ENCODE measurements at regions not wholly inside any gene's neighbourhood (a gene's known extent, or its start where the extent isn't known, plus 50 kb on each side); places are given as distances from the start of the nearest gene placed in this dataset.
A peak's percentile ranks its signal among the peaks of the same experiment; 100 is the strongest.

DNA sequence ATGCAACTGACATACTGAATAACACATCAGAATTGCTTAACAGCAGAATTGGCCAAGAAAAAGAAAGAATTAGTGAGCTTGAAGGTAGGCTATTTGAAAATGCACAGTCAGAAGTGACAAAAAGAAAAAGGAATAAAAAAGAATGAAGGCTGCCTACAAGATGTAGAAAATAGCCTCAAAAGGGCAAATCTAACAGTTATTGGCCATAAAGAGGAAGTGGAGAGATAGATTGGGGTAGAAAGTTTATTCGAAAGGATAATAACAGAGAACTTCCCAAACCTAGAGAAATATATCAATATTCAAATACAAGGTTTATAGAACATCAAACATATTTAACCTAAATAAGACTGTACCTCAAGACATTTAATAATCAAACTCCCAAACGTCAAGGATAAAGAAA lies 67.5 kb downstream of the ATP6V1G3 start:
- DNase-seq: no peak

GRCh38 chr1:198472119-198472518 lies 68.4 kb downstream of the ATP6V1G3 start:
- no peak for DNase-seq

DNA sequence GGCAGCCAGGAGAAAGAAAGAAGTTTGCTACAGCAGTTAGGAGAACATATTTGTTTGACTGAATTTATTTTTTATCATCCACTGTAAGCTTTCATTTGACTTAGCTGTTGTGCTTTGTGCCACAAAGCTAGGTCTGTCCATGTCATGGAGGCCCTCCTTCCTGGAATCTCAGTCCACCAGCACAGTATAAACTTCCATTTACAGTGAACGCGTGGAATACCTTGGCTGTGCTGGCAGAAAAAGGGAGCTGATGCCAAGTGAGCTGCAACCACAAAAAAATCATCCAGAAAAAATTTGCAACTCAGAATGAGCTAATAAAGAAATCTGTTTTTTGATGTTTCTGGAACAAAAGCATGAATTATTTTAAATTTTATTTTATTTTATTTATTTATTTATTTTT lies 72.6 kb downstream of the ATP6V1G3 start:
- DNase-seq: no peak

DNA sequence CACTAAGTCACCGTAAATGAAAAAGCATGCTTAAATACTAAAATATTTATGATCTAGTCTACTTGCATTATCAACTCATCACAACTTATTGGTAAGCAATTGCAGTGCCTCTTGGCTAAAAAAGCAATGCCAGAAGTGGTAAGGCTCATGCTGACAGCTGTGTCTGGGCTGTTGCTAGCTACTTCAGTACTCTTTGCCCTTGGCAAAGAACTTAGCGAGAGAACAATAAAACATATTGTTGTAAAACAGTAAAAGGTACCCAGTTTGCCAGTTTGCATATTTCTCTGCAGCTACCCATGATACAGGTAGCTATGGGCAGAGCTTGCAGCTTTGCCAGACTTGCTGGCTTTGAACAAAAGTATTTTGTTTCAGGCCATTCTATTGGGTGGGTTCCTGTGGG lies 73.1 kb downstream of the ATP6V1G3 start:
- peak in 1 of 2 experiments; percentile 39 for DNase-seq

DNA sequence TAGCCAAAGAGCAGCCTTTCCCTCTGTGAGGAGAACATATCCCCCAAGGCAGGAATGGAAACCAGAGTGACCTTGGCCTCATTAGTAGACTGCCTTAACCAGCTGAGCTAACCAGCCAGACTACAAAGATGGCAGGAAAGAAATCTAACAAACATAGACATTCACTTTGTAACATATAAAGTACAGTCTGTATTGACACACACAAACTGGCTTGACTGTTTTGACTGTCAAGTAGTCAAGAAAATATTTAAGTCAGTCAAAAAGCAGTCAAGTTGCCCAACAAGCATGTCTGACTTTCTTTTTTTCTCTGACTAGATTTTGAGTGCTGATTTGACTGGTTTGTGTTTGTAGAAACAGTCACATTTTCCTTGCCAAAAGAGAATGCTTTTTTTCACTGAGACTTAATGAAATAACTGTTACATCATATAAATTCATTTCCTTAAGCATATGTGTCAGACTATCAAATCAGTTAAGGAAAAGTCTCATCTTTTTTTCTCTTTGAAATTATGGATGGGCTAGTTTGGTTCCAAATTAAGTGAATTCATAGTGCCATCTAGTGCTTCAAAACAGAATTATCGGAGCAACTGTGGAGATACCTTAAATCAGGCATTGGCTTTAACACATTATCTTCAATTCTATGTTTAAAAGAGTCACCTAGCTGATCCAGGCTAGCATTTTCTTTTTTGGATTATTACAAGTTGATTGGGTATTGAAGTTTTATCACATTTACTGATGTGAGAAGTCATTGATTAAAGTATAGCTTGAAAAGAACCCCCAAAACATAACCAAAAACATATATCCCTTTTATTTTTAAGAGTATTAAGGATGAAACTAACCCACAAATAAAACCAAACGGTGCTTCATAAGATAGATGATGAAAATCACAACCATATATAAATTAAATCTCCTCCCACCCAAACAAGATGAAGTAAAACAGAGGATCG lies 75.0 kb downstream of the ATP6V1G3 start:
- peak; percentile 58 to 79 for DNase-seq

DNA sequence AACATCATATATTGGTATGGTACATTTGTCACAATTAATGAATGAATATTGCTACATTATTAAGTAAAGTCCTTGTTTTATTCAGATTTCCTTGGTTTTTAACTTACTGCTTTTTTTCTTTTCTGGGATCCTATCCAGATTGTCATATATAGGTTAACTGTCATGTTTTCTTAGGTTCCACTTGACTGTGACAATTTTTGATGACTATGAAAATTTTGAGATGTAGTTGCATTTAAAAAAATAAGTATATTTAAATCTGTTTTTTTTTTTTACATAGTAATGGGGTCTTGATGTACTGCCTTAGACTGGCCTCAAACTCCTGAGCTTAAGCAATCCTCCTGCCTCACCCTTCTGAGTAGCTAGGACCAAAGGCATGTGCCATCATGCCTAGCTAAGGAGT lies 76.8 kb downstream of the ATP6V1G3 start:
- no peak for DNase-seq

DNA sequence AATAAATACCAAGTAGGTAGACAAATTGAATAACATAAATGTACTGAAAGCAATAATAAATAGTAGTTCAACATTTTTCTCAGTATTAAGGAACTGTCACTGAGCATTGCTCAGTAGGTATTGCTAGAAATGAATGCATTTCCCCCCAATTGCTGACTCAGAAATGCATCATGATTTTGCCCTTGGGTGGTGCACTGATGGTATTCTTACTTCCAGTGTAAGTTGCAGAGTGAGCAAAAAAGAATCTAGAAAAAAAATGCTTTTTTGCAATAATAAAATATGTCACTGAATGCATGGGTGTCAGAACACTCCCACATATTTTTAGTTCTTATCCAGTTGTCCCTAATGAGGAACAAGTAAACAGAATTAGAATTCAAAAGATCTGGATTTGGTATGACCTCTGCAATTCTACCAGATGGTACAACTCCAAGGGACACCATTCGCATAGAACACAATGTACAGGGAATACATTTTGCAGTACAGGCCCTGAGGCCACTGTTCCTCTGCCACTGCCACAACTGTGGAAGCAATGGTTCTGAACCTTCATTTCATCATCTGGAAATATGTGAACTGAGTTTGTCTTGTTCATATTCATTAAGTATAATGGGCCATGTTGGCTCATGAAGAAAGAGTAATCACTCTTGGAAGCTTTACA lies 78.0 kb downstream of the ATP6V1G3 start:
- no peak for DNase-seq

GRCh38 chr1:198455966-198456365 lies 84.5 kb downstream of the ATP6V1G3 start:
- DNase-seq: no peak

- DNase-seq: no peak
Observed at GRCh38 chr1:198449727-198450433, 90.6 kb downstream of the ATP6V1G3 start.

DNA sequence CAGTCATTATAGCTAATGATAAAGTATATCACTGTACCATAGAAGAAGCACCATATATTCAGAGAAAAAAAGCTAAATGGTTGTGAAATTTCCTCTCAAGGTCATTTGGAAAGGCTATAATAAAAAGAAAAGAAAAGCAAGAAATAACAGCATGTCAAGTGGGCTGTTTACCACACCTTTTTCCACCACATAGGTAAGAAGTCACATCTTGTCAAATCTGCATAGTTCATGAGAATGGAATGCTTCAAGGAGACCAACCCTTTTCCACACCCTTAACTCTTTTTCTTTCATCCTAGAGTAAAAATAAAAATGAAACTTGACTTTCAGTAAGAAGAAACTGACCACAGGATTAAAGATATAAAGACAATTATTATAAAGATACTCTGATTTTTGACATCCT lies 91.2 kb downstream of the ATP6V1G3 start:
- DNase-seq: no peak

DNA sequence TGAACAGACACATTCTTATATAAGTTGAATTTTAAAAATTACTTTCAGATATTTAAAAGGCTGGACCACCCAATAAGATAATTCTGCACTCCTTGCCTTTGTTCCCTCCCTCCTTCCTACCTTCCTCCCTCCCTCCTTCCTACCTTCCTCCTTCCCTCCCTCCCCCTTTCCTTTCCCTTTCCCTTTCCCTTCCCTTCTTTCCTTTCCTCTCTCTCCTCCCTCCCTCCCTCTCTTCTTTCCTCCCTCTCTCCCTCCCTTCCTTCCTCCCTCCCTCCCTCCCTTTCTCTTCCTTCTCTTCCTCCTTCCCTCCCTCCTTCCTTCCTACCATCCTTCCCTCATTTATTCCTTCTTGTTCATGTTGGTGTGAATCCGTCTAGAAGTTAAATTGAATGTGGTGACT lies 93.0 kb downstream of the ATP6V1G3 start:
- no peak for DNase-seq

DNA sequence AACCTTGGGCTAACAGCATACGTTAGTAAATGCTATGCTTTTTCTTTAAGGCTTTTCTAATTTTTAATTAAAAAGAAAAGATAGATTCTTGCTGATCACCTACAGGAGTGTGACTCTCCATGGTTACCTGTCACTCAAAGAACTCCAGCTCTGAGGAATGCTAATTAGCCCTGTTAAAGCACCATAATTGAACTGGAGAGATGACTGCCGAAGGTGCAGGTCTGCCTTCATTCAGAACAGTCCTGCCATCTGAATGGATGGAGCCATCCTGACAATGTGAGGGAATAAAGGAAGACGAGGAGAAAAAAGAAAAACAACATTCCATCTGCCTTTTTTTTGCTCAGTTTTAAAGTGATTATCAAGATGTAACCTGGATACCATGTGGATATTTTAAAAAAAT lies 94.6 kb downstream of the ATP6V1G3 start:
- no peak for DNase-seq

DNA sequence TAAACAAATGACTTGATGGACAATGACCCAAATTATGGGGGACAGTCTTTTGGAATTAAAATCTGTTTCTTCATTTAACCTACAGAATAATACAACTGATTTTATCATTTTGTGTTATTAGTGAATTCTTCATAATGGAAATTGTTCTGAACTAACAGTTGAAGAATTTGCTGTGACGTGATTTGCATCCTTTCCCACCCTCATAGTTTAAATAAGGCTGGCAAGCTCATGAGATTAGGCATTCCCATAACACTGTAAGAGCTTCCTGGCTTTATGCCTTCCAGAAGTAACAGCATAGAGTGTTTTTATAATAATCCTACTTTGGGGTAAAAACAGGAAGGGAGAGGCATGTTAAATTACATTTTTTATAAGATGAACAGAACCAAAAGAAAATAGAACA lies 95.7 kb downstream of the ATP6V1G3 start:
- DNase-seq: no peak

- no peak for DNase-seq
Observed at GRCh38 chr1:198443365-198444233, 96.9 kb downstream of the ATP6V1G3 start.

DNA sequence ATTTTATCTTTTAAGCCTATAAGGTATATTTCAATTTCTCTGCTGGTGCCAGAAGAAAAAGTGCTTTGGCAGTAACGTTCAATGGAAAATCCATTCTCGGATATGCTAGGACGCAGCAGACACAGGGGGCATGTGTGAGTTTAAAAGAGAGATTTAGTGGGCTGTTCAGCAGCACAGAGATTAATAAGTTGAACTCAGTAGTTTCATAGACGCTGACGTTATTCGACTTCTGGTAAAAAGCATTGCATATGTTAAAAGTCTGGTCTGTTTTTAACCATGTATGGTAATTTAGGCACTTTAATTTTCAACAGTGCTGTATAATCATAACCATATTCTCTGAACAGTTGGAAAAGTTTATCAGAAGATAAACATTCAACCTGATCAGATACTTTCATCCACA lies 99.6 kb downstream of the ATP6V1G3 start:
- no peak for DNase-seq

DNA sequence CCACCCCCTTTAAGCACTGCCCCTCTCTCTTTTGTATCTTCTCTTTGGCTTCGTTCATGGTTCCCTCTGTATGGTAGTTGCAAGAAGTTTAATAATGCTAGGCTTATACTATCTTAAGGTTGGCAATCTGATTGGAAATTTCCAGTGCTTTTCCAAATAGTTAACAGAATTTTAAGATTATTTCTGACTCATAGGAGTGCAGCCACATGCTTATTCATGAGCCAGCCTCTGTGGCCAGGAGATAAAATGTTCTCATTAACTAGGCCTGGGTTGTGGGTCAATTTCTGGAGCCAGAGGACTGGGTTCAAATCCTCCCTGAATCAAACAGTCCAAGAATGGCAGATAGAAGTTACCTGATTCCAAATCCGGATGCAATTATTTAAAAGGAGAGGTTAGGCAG lies 103.1 kb downstream of the ATP6V1G3 start:
- no peak for DNase-seq

- no peak for DNase-seq
Observed at GRCh38 chr1:198436276-198436675, 104.2 kb downstream of the ATP6V1G3 start.

DNA sequence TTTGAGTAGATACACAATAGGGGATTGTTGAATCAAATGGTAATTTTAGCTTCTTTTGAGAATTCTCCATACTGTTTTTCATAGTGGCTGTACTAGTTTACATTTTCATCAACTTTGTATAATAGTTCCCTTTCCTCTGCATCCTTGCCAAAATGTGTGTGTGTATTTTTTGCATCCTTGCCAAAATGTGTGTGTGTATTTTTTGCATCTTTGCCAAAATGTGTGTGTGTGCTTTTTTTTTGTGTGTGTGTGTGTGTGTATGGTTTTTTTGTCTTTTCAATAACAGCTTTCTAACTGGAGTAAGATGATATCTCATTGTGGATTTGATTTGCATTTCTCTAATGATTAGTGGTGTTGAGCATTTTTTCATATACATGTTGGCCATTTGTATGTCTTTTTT lies 105.4 kb downstream of the ATP6V1G3 start:
- peak in 1 of 2 experiments; percentile 30 for DNase-seq

GRCh38 chr1:198424441-198424840 lies 116.0 kb downstream of the ATP6V1G3 start:
- DNase-seq: no peak

DNA sequence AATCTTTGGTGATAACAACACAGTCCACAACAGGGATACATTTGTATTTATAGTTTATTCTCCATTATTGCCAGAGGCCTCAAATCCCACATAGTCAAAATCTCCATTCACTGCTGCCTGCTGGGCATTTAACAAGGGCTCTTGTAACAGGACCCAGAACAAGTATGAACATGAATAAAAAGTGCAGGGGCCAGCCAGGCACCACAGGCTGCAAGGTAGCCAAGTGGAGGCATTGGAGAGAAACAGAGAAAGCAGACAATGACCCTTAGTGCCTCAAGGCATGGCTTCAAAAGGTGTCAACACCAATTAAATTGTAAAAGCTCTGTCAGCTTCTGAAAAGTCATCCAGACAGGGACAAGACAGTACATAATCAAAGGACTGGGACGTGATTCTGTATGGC lies 116.8 kb downstream of the ATP6V1G3 start:
- no peak for DNase-seq

- DNase-seq: no peak
Observed at GRCh38 chr1:198417039-198417438, 123.4 kb downstream of the ATP6V1G3 start.

GRCh38 chr1:198416296-198416695 lies 124.2 kb downstream of the ATP6V1G3 start:
- peak in 1 of 2 experiments; percentile 21 for DNase-seq

GRCh38 chr1:198411240-198411639 lies 129.2 kb downstream of the ATP6V1G3 start:
- DNase-seq: no peak
